H9 (cell line): ENCODE measurements at regions not wholly inside any gene's neighbourhood (a gene's known extent, or its start where the extent isn't known, plus 50 kb on each side); places are given as distances from the start of the nearest gene placed in this dataset.

ENCODE experiments used
- DNase-seq: peaks from one replicate; pipeline ENCODE4 v3.0.0-alpha.2; 2017
- H2AFZ ChIP-seq: one replicate; pipeline ENCODE4 v1.6.1; 2013; ENCODE audit warnings: mild to moderate bottlenecking, low read length, control low read depth, moderate library complexity
- H2AK5ac ChIP-seq: 2 replicates; pipeline ENCODE4 v1.6.1; 2013; ENCODE audit warnings: low read length, control low read depth, mixed read lengths; ENCODE audit not compliant: insufficient read length
- H2BK120ac ChIP-seq: one replicate; pipeline ENCODE4 v1.6.1; 2013; ENCODE audit warnings: low read depth, mild to moderate bottlenecking, low read length, control low read depth, inconsistent platforms; ENCODE audit not compliant: poor library complexity, severe bottlenecking
- H2BK12ac ChIP-seq: 2 replicates; pipeline ENCODE4 v1.6.1; 2013; ENCODE audit warnings: low read length, control low read depth, mixed read lengths, low read depth; ENCODE audit not compliant: insufficient read length
- H2BK15ac ChIP-seq: 2 replicates; pipeline ENCODE4 v1.6.1; 2013; ENCODE audit warnings: low read depth, low read length, control low read depth
- H2BK20ac ChIP-seq: one replicate; pipeline ENCODE4 v1.6.1; 2013; ENCODE audit warnings: low read depth, mild to moderate bottlenecking, low read length, control low read depth, inconsistent platforms; ENCODE audit not compliant: poor library complexity, severe bottlenecking
- H2BK5ac ChIP-seq: 2 replicates; pipeline ENCODE4 v1.6.1; 2013; ENCODE audit warnings: low read length, control low read depth, mixed read lengths; ENCODE audit not compliant: insufficient read length
- H3K14ac ChIP-seq: 2 replicates; pipeline ENCODE4 v1.6.1; 2013; ENCODE audit warnings: low read length, control low read depth; ENCODE audit not compliant: insufficient read depth
- H3K18ac ChIP-seq: 2 replicates; pipeline ENCODE4 v1.6.1; 2013; ENCODE audit warnings: low read depth, mild to moderate bottlenecking, mixed read lengths, low read length, control low read depth; ENCODE audit not compliant: insufficient read length
- H3K23ac ChIP-seq: 2 replicates; pipeline ENCODE4 v1.6.1; 2013; ENCODE audit warnings: low read length, control low read depth, mixed read lengths, low read depth; ENCODE audit not compliant: insufficient read length
- H3K23me2 ChIP-seq: 2 replicates; pipeline ENCODE4 v1.6.1; 2013; ENCODE audit warnings: low read depth, mild to moderate bottlenecking, mixed read lengths, low read length, control low read depth; ENCODE audit not compliant: insufficient read length, poor library complexity, severe bottlenecking
- H3K27ac ChIP-seq: 2 replicates; pipeline ENCODE4 v1.5.1; 2013; ENCODE audit warnings: low read length, control low read depth, mixed read lengths, low read depth; ENCODE audit not compliant: insufficient read length
- H3K27me3 ChIP-seq: 2 replicates; pipeline ENCODE4 v1.6.1; 2013; ENCODE audit warnings: low read length, control low read depth, inconsistent platforms; ENCODE audit not compliant: insufficient read depth
- H3K4ac ChIP-seq: 2 replicates; pipeline ENCODE4 v1.6.1; 2013; ENCODE audit warnings: low read depth, mild to moderate bottlenecking, control low read depth, inconsistent platforms, low read length, moderate library complexity
- H3K4me1 ChIP-seq: 2 replicates; pipeline ENCODE4 v1.6.1; 2013; ENCODE audit warnings: low read length, control low read depth, inconsistent platforms; ENCODE audit not compliant: insufficient read depth
- H3K4me2 ChIP-seq: 2 replicates; pipeline ENCODE4 v1.6.1; 2013; ENCODE audit warnings: low read length, control low read depth, mixed read lengths; ENCODE audit not compliant: insufficient read length, insufficient read depth
- H3K56ac ChIP-seq: 2 replicates; pipeline ENCODE4 v1.6.1; 2013; ENCODE audit warnings: low read depth, mild to moderate bottlenecking, mixed read lengths, low read length, control low read depth; ENCODE audit not compliant: insufficient read length
- H3K79me1 ChIP-seq: 2 replicates; pipeline ENCODE4 v1.6.1; 2013; ENCODE audit warnings: low read depth, mild to moderate bottlenecking, moderate library complexity, low read length, control low read depth, inconsistent platforms; ENCODE audit not compliant: insufficient read depth, poor library complexity, severe bottlenecking
- H3K79me2 ChIP-seq: 2 replicates; pipeline ENCODE4 v1.6.1; 2013; ENCODE audit warnings: low read length, control low read depth, inconsistent platforms; ENCODE audit not compliant: insufficient read depth
- H3K9ac ChIP-seq: 2 replicates; pipeline ENCODE4 v1.6.1; 2013; ENCODE audit warnings: low read length, control low read depth, mixed read lengths; ENCODE audit not compliant: insufficient read length; ENCODE audit errors: extremely low read depth
- H3K9me3 ChIP-seq: one replicate; pipeline ENCODE4 v1.6.1; 2013; ENCODE audit warnings: low read depth, low read length, inconsistent platforms; ENCODE audit not compliant: control insufficient read depth
- H3T11ph ChIP-seq: one replicate; pipeline ENCODE4 v1.6.1; 2013; ENCODE audit warnings: mild to moderate bottlenecking, low read length, control low read depth, inconsistent platforms
- H4K20me1 ChIP-seq: one replicate; pipeline ENCODE4 v1.6.1; 2013; ENCODE audit not compliant: control insufficient read depth, insufficient read length, insufficient read depth
- H4K5ac ChIP-seq: 2 replicates; pipeline ENCODE4 v1.6.1; 2013; ENCODE audit warnings: low read depth, mild to moderate bottlenecking, mixed read lengths, low read length, control low read depth; ENCODE audit not compliant: insufficient read length
- H4K8ac ChIP-seq: replicated peaks from 2 replicates; pipeline ENCODE4 v1.6.1; 2013; ENCODE audit warnings: low read length, control low read depth, mixed read lengths, low read depth; ENCODE audit not compliant: insufficient read length
- H4K91ac ChIP-seq: 2 replicates; pipeline ENCODE4 v1.6.1; 2013; ENCODE audit warnings: low read depth, mild to moderate bottlenecking, moderate library complexity, mixed read lengths, low read length, control low read depth; ENCODE audit not compliant: insufficient read length
- H3K27ac Mint-ChIP-seq, 3 experiments: 2 replicates in 2 of 3; 3 replicates in 1 of 3; pipeline ENCODE4 v1.8.0; 2020 to 2021; ENCODE audit warnings: mixed read lengths in 3 of 3, mild to moderate bottlenecking in 1 of 3, moderate library complexity in 1 of 3
- H3K27me3 Mint-ChIP-seq: 2 replicates; pipeline ENCODE4 v1.8.0; 2021; ENCODE audit warnings: low read depth, mild to moderate bottlenecking, moderate library complexity, mixed read lengths
- H3K36me3 Mint-ChIP-seq, 3 experiments: 2 replicates in 2 of 3; 3 replicates in 1 of 3; pipeline ENCODE4 v1.8.0; 2020 to 2021; ENCODE audit warnings: low read depth in 3 of 3, mixed read lengths in 3 of 3; ENCODE audit not compliant: insufficient read depth in 1 of 3
- H3K4me1 Mint-ChIP-seq, 2 experiments: 2 replicates each; pipeline ENCODE4 v1.8.0; 2020; ENCODE audit warnings: mixed read lengths in 2 of 2
- H3K4me3 Mint-ChIP-seq, 2 experiments: 2 replicates in 1 of 2; 3 replicates in 1 of 2; pipeline ENCODE4 v1.8.0; 2020 to 2021; ENCODE audit warnings: mild to moderate bottlenecking in 2 of 2, mixed read lengths in 2 of 2, moderate library complexity in 1 of 2
- H3K9me3 Mint-ChIP-seq, 2 experiments: 2 replicates in 1 of 2; 3 replicates in 1 of 2; pipeline ENCODE4 v1.8.0; 2020; ENCODE audit warnings: mild to moderate bottlenecking in 2 of 2, mixed read lengths in 2 of 2, moderate library complexity in 1 of 2
- CTCF ChIP-seq: fragments of 200-600 bp; sonication (generic); conservative IDR thresholded peaks from 3 replicates; pipeline ENCODE4 v1.8.0; 2021; ENCODE audit warnings: antibody characterized with exemption, mild to moderate bottlenecking
- WGBS: extraction: QIAGEN DNeasy Blood & Tissue Kit; methylation state at CpG from one replicate; pipeline ENCODE4 v1.1.7; 2013; ENCODE audit warnings: missing lambda C conversion rate, low lambda C conversion rate, mixed read lengths; ENCODE audit not compliant: insufficient read length; ENCODE audit errors: extremely low coverage; 5-methylcytosine and 5-hydroxymethylcytosine counted together

DNA sequence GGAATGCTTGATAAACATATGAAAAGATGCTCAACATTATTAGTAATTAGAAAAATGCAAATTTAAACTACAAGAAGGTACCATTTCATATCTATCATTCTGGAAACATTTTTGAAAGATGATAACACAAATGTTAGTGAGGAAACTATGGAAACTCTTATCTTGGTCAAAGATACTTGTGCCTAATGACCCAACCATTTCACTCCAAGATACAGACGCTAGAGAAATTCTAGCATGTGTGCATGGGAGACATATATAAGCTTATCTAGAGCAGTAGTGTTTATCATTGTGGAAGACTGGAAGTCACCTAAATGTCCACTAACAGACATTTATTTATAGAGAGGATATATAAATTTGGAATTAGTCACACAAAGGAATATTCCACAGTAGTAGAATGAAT, 143.1 kb upstream of the HMGA2 start:
- H3K27me3 ChIP-seq, result no peaks in the 10 kb centered on the region
- Mint-ChIP-seq H3K9me3 (peaks cover 5 to 6% of the 10 kb centered on the region in 2 experiments), H3K27me3 (no peaks in the 10 kb centered on the region), H3K4me3 (no peak overlapping the region), H3K27ac (no peak overlapping the region), H3K36me3 (peaks cover 0 to 8% (median 4%) of the 10 kb centered on the region in 3 experiments; a peak in 3 of 7 replicates), H3K4me1 (no peaks in the 10 kb centered on the region)
- H3T11ph ChIP-seq, result no peak overlapping the region
- H3K27ac ChIP-seq, result no peak overlapping the region
- H4K5ac ChIP-seq, result no peak overlapping the region
- no peaks in the 10 kb centered on the region for H3K79me1 ChIP-seq
- H2BK12ac ChIP-seq, result no peak overlapping the region
- H2BK15ac ChIP-seq, result no peak overlapping the region
- no peak overlapping the region for H4K8ac ChIP-seq
- H4K91ac ChIP-seq, result no peak overlapping the region
- no peak overlapping the region for H3K56ac ChIP-seq
- H3K14ac ChIP-seq, result no peak overlapping the region
- H3K79me2 ChIP-seq, result no peaks in the 10 kb centered on the region
- H3K4me1 ChIP-seq, result no peaks in the 10 kb centered on the region
- no peak overlapping the region for H3K4me2 ChIP-seq
- H3K9me3 ChIP-seq, result no peaks in the 10 kb centered on the region
- no peak overlapping the region for H3K4ac ChIP-seq
- no peak for DNase-seq
- no peaks in the 10 kb centered on the region for H4K20me1 ChIP-seq
- no peaks in the 10 kb centered on the region for H3K23me2 ChIP-seq
- H3K23ac ChIP-seq, result no peak overlapping the region
- H3K18ac ChIP-seq, result no peak overlapping the region
- H2AFZ ChIP-seq, result no peak overlapping the region
- no peak for TF ChIP-seq CTCF
- no CpG with 5 or more reads among the region's 1 CpG for WGBS
- no peak overlapping the region for H2BK120ac ChIP-seq
- H2BK5ac ChIP-seq, result no peak overlapping the region
- no peak overlapping the region for H2AK5ac ChIP-seq
- no peak overlapping the region for H2BK20ac ChIP-seq
- H3K9ac ChIP-seq, result no peak overlapping the region
